ENCODE measurements at regions not wholly inside any gene's neighbourhood (a gene's known extent, or its start where the extent isn't known, plus 50 kb on each side); places are given as distances from the start of the nearest gene placed in this dataset.
"Not testable (repeated sequence)": the region's sequence is repeated elsewhere in the genome, so short reads cannot be mapped to it uniquely, and the experiment has no call there.

- Histone ChIP-seq H3K4me3 (ENCODE audit: low read length in 3 of 3) (no peak overlapping the region), H3K27ac (ENCODE audit: low read depth, low read length) (no peak overlapping the region), H3K4me1 (ENCODE audit: control insufficient read depth in 3 of 3, insufficient read depth in 3 of 3, low read length in 3 of 3) (no peaks in the 10 kb centered on the region), H3K9me3 (ENCODE audit: control insufficient read depth in 3 of 3, low read length in 3 of 3) (no peaks in the 10 kb centered on the region), H3K9ac (ENCODE audit: low read depth in 1 of 3, low read length in 3 of 3) (no peak overlapping the region), H3K36me3 (ENCODE audit: control insufficient read depth in 3 of 3, insufficient read depth in 3 of 3, low read length in 3 of 3) (no peaks in the 10 kb centered on the region), H3K27me3 (ENCODE audit: control insufficient read depth in 3 of 3, insufficient read depth in 3 of 3, low read length in 3 of 3) (peaks cover 0 to 5% (median 2%) of the 10 kb centered on the region in 3 donors)
These were observed 84.0 kb upstream of the XAGE2 start for GRCh38 chrX:52284865-52285264.

GRCh38 chrX:52298968-52299367, 69.9 kb upstream of the XAGE2 start:
- H3K36me3 ChIP-seq (ENCODE audit: control insufficient read depth in 3 of 3, insufficient read depth in 3 of 3, low read length in 3 of 3); H3K9me3 ChIP-seq (ENCODE audit: control insufficient read depth in 3 of 3, low read length in 3 of 3); H3K27ac ChIP-seq (ENCODE audit: low read depth, low read length); H3K4me1 ChIP-seq (ENCODE audit: control insufficient read depth in 3 of 3, insufficient read depth in 3 of 3, low read length in 3 of 3); H3K9ac ChIP-seq (ENCODE audit: low read depth in 1 of 3, low read length in 3 of 3); H3K27me3 ChIP-seq (ENCODE audit: control insufficient read depth in 3 of 3, insufficient read depth in 3 of 3, low read length in 3 of 3); H3K4me3 ChIP-seq (ENCODE audit: low read length in 3 of 3): not testable (repeated sequence)

GRCh38 chrX:52308532-52308931, 60.3 kb upstream of the XAGE2 start:
- H3K9me3 ChIP-seq (ENCODE audit: control insufficient read depth in 3 of 3, low read length in 3 of 3); H3K4me1 ChIP-seq (ENCODE audit: control insufficient read depth in 3 of 3, insufficient read depth in 3 of 3, low read length in 3 of 3); H3K27ac ChIP-seq (ENCODE audit: low read depth, low read length); H3K27me3 ChIP-seq (ENCODE audit: control insufficient read depth in 3 of 3, insufficient read depth in 3 of 3, low read length in 3 of 3); H3K36me3 ChIP-seq (ENCODE audit: control insufficient read depth in 3 of 3, insufficient read depth in 3 of 3, low read length in 3 of 3); H3K4me3 ChIP-seq (ENCODE audit: low read length in 3 of 3); H3K9ac ChIP-seq (ENCODE audit: low read depth in 1 of 3, low read length in 3 of 3): not testable (repeated sequence)
